ENCODE measurements at regions not wholly inside any gene's neighbourhood (a gene's known extent, or its start where the extent isn't known, plus 50 kb on each side); places are given as distances from the start of the nearest gene placed in this dataset.

DNA sequence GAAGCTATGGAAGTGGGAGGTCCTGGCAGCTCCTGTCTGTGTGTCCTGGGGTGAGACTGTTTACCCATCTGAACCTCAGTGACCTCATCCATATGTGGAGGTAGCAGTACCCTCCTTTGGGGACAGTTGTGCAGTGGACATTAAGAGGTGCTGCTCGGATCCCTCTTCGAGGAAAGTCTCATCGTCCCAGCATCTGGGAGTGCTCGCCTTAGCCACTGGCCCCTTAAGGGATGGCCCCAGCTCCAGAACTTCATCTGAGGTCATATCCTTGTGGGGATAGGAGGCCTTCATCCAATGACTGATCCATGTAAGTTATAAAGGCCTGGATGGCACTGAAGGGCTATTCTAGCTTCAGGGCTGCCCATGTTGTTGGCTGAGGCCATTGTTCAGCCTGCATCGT is 538.1 kb downstream of the MIAT start:
- TF ChIP-seq, protein P1, sequence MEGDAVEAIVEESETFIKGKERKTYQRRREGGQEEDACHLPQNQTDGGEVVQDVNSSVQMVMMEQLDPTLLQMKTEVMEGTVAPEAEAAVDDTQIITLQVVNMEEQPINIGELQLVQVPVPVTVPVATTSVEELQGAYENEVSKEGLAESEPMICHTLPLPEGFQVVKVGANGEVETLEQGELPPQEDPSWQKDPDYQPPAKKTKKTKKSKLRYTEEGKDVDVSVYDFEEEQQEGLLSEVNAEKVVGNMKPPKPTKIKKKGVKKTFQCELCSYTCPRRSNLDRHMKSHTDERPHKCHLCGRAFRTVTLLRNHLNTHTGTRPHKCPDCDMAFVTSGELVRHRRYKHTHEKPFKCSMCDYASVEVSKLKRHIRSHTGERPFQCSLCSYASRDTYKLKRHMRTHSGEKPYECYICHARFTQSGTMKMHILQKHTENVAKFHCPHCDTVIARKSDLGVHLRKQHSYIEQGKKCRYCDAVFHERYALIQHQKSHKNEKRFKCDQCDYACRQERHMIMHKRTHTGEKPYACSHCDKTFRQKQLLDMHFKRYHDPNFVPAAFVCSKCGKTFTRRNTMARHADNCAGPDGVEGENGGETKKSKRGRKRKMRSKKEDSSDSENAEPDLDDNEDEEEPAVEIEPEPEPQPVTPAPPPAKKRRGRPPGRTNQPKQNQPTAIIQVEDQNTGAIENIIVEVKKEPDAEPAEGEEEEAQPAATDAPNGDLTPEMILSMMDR (IDR thresholded peaks at IDR 0.05; ENCODE audit: low read length) = no peak
- TF ChIP-seq EZH2 (IDR thresholded peaks at IDR 0.05; ENCODE audit: borderline replicate concordance, low read length) = no peak

All from OCI-LY1 (cell line).